ENCODE measurements at regions not wholly inside any gene's neighbourhood (a gene's known extent, or its start where the extent isn't known, plus 50 kb on each side); places are given as distances from the start of the nearest gene placed in this dataset.
"Not testable (repeated sequence)": the region's sequence is repeated elsewhere in the genome, so short reads cannot be mapped to it uniquely, and the experiment has no call there.

- ATAC-seq (ENCODE audit: low FRiP score) (no peak), DNase-seq (no peak)
- Histone ChIP-seq H3K27me3 (ENCODE audit: control insufficient read depth in 1 of 2, insufficient read depth in 2 of 2, low read length in 1 of 2) (no peaks in the 10 kb centered on the region), H3K36me3 (ENCODE audit: control insufficient read depth in 1 of 2, insufficient read depth in 2 of 2, low read length in 1 of 2) (no peaks in the 10 kb centered on the region), H3K9me3 (ENCODE audit: control insufficient read depth, low read length) (no peaks in the 10 kb centered on the region), H3K4me1 (ENCODE audit: control insufficient read depth in 1 of 2, insufficient read depth in 2 of 2, low read length in 2 of 2) (peaks cover 0 to 3% of the 10 kb centered on the region in 2 donors), H3K4me3 (ENCODE audit: low read length in 2 of 2) (no peak overlapping the region), H3K27ac (ENCODE audit: low read depth in 1 of 2, low read length in 2 of 2) (no peak overlapping the region)
- WGBS, 2 donors = 72% methylated on average over 3 of the region's 3 CpGs
- intact Hi-C loops (cut with DNase I) = no loop called here
Measured at GRCh38 chr3:176275538-176275937, 921.7 kb downstream of the TBL1XR1 start.

GRCh38 chr3:176275113-176275512 is 922.2 kb downstream of the TBL1XR1 start:
- DNase-seq = no peak
- Histone ChIP-seq H3K27ac (ENCODE audit: low read depth in 1 of 2, low read length in 2 of 2) (no peak overlapping the region), H3K27me3 (ENCODE audit: control insufficient read depth in 1 of 2, insufficient read depth in 2 of 2, low read length in 1 of 2) (no peaks in the 10 kb centered on the region), H3K9me3 (ENCODE audit: control insufficient read depth, low read length) (no peaks in the 10 kb centered on the region), H3K4me1 (ENCODE audit: control insufficient read depth in 1 of 2, insufficient read depth in 2 of 2, low read length in 2 of 2) (peaks cover 0 to 3% of the 10 kb centered on the region in 2 donors), H3K36me3 (ENCODE audit: control insufficient read depth in 1 of 2, insufficient read depth in 2 of 2, low read length in 1 of 2) (no peaks in the 10 kb centered on the region), H3K4me3 (ENCODE audit: low read length in 2 of 2) (no peak overlapping the region)
- intact Hi-C loops (cut with DNase I) = no loop called here
- ATAC-seq (ENCODE audit: low FRiP score) = no peak
- 61 to 63% methylated on average over 2 of the region's 2 CpGs for WGBS, 2 donors

GRCh38 chr3:176274161-176274560 is 923.1 kb downstream of the TBL1XR1 start:
- H3K4me1 ChIP-seq (ENCODE audit: control insufficient read depth in 1 of 2, insufficient read depth in 2 of 2, low read length in 2 of 2) = peaks cover 0 to 3% of the 10 kb centered on the region in 2 donors
- H3K4me3 ChIP-seq (ENCODE audit: low read length in 2 of 2) = no peak overlapping the region
- no peaks in the 10 kb centered on the region for H3K36me3 ChIP-seq (ENCODE audit: control insufficient read depth in 1 of 2, insufficient read depth in 2 of 2, low read length in 1 of 2)
- intact Hi-C loops (cut with DNase I) = no loop called here
- DNase-seq = no peak
- 68 to 69% methylated on average over 5 of the region's 5 CpGs for WGBS, 2 donors
- H3K27ac ChIP-seq (ENCODE audit: low read depth in 1 of 2, low read length in 2 of 2) = no peak overlapping the region
- no peaks in the 10 kb centered on the region for H3K27me3 ChIP-seq (ENCODE audit: control insufficient read depth in 1 of 2, insufficient read depth in 2 of 2, low read length in 1 of 2)
- no peaks in the 10 kb centered on the region for H3K9me3 ChIP-seq (ENCODE audit: control insufficient read depth, low read length)
- no peak for ATAC-seq (ENCODE audit: low FRiP score)

GRCh38 chr3:176262071-176262470 is 935.2 kb downstream of the TBL1XR1 start:
- Histone ChIP-seq H3K27me3 (ENCODE audit: control insufficient read depth in 1 of 2, insufficient read depth in 2 of 2, low read length in 1 of 2) (no peaks in the 10 kb centered on the region), H3K27ac (ENCODE audit: low read depth in 1 of 2, low read length in 2 of 2) (no peak overlapping the region), H3K9me3 (ENCODE audit: control insufficient read depth, low read length) (no peaks in the 10 kb centered on the region), H3K4me1 (ENCODE audit: control insufficient read depth in 1 of 2, insufficient read depth in 2 of 2, low read length in 2 of 2) (no peaks in the 10 kb centered on the region), H3K4me3 (ENCODE audit: low read length in 2 of 2) (no peak overlapping the region), H3K36me3 (ENCODE audit: control insufficient read depth in 1 of 2, insufficient read depth in 2 of 2, low read length in 1 of 2) (no peaks in the 10 kb centered on the region)
- ATAC-seq (ENCODE audit: low FRiP score) = no peak
- WGBS, 2 donors = 80 to 85% methylated on average over 8 of the region's 8 CpGs
- DNase-seq = no peak
- intact Hi-C loops (cut with DNase I) = no loop called here

GRCh38 chr3:176247191-176247590 is 950.1 kb downstream of the TBL1XR1 start:
- no peak overlapping the region for H3K4me3 ChIP-seq (ENCODE audit: low read length in 2 of 2)
- intact Hi-C loops (cut with DNase I) = no loop called here
- DNase-seq (no peak), ATAC-seq (ENCODE audit: low FRiP score) (no peak)
- WGBS, 2 donors = 80 to 81% methylated on average over 3 of the region's 3 CpGs
- H3K27ac ChIP-seq (ENCODE audit: low read depth in 1 of 2, low read length in 2 of 2) = no peak overlapping the region
- no peaks in the 10 kb centered on the region for H3K4me1 ChIP-seq (ENCODE audit: control insufficient read depth in 1 of 2, insufficient read depth in 2 of 2, low read length in 2 of 2)
- H3K27me3 ChIP-seq (ENCODE audit: control insufficient read depth in 1 of 2, insufficient read depth in 2 of 2, low read length in 1 of 2) = no peaks in the 10 kb centered on the region
- no peaks in the 10 kb centered on the region for H3K36me3 ChIP-seq (ENCODE audit: control insufficient read depth in 1 of 2, insufficient read depth in 2 of 2, low read length in 1 of 2)
- H3K9me3 ChIP-seq (ENCODE audit: control insufficient read depth, low read length) = no peaks in the 10 kb centered on the region

GRCh38 chr3:176219970-176220369 is 977.3 kb downstream of the TBL1XR1 start:
- intact Hi-C loops (cut with DNase I) = no loop called here
- H3K27me3 ChIP-seq (ENCODE audit: control insufficient read depth in 1 of 2, insufficient read depth in 2 of 2, low read length in 1 of 2) = no peaks in the 10 kb centered on the region
- H3K36me3 ChIP-seq (ENCODE audit: control insufficient read depth in 1 of 2, insufficient read depth in 2 of 2, low read length in 1 of 2) = no peaks in the 10 kb centered on the region
- no peak overlapping the region for H3K4me3 ChIP-seq (ENCODE audit: low read length in 2 of 2)
- DNase-seq = no peak
- H3K4me1 ChIP-seq (ENCODE audit: control insufficient read depth in 1 of 2, insufficient read depth in 2 of 2, low read length in 2 of 2) = no peaks in the 10 kb centered on the region
- 88 to 96% methylated on average over 4 of the region's 4 CpGs for WGBS, 2 donors
- H3K9me3 ChIP-seq (ENCODE audit: control insufficient read depth, low read length) = no peaks in the 10 kb centered on the region
- ATAC-seq (ENCODE audit: low FRiP score) = no peak
- H3K27ac ChIP-seq (ENCODE audit: low read depth in 1 of 2, low read length in 2 of 2) = no peak overlapping the region

- no peak for DNase-seq
- Histone ChIP-seq H3K36me3 (ENCODE audit: control insufficient read depth in 1 of 2, insufficient read depth in 2 of 2, low read length in 1 of 2) (no peaks in the 10 kb centered on the region), H3K27me3 (ENCODE audit: control insufficient read depth in 1 of 2, insufficient read depth in 2 of 2, low read length in 1 of 2) (no peaks in the 10 kb centered on the region), H3K9me3 (ENCODE audit: control insufficient read depth, low read length) (no peaks in the 10 kb centered on the region), H3K4me1 (ENCODE audit: control insufficient read depth in 1 of 2, insufficient read depth in 2 of 2, low read length in 2 of 2) (no peaks in the 10 kb centered on the region), H3K4me3 (ENCODE audit: low read length in 2 of 2) (no peak overlapping the region), H3K27ac (ENCODE audit: low read depth in 1 of 2, low read length in 2 of 2) (no peak overlapping the region)
- WGBS, 2 donors = 91 to 95% methylated on average over 1 of the region's 1 CpG
- intact Hi-C loops (cut with DNase I) = no loop called here
- ATAC-seq (ENCODE audit: low FRiP score) = no peak
Measured at GRCh38 chr3:176214758-176215157, 982.5 kb downstream of the TBL1XR1 start.

- H3K27me3 ChIP-seq (ENCODE audit: control insufficient read depth in 1 of 2, insufficient read depth in 2 of 2, low read length in 1 of 2); intact Hi-C loops (cut with DNase I); H3K27ac ChIP-seq (ENCODE audit: low read depth in 1 of 2, low read length in 2 of 2); H3K4me3 ChIP-seq (ENCODE audit: low read length in 2 of 2); ATAC-seq (ENCODE audit: low FRiP score); H3K4me1 ChIP-seq (ENCODE audit: control insufficient read depth in 1 of 2, insufficient read depth in 2 of 2, low read length in 2 of 2); H3K36me3 ChIP-seq (ENCODE audit: control insufficient read depth in 1 of 2, insufficient read depth in 2 of 2, low read length in 1 of 2); H3K9me3 ChIP-seq (ENCODE audit: control insufficient read depth, low read length); DNase-seq: not testable (repeated sequence)
- WGBS, 2 donors = 98% methylated on average over 21 to 27 of the region's 27 CpGs
Measured at GRCh38 chr3:176213314-176213713, 984.0 kb downstream of the TBL1XR1 start.

GRCh38 chr3:176208915-176209314 is 988.4 kb downstream of the TBL1XR1 start:
- Histone ChIP-seq H3K36me3 (ENCODE audit: control insufficient read depth in 1 of 2, insufficient read depth in 2 of 2, low read length in 1 of 2) (no peaks in the 10 kb centered on the region), H3K9me3 (ENCODE audit: control insufficient read depth, low read length) (no peaks in the 10 kb centered on the region), H3K27ac (ENCODE audit: low read depth in 1 of 2, low read length in 2 of 2) (no peak overlapping the region), H3K27me3 (ENCODE audit: control insufficient read depth in 1 of 2, insufficient read depth in 2 of 2, low read length in 1 of 2) (no peaks in the 10 kb centered on the region), H3K4me1 (ENCODE audit: control insufficient read depth in 1 of 2, insufficient read depth in 2 of 2, low read length in 2 of 2) (no peaks in the 10 kb centered on the region), H3K4me3 (ENCODE audit: low read length in 2 of 2) (no peak overlapping the region)
- intact Hi-C loops (cut with DNase I) = no loop called here
- 93 to 95% methylated on average over 2 of the region's 2 CpGs for WGBS, 2 donors
- DNase-seq (no peak), ATAC-seq (ENCODE audit: low FRiP score) (no peak)

Data from aorta (tissue), 5 donors.